ENCODE measurements at regions not wholly inside any gene's neighbourhood (a gene's known extent, or its start where the extent isn't known, plus 50 kb on each side); places are given as distances from the start of the nearest gene placed in this dataset.

DNA sequence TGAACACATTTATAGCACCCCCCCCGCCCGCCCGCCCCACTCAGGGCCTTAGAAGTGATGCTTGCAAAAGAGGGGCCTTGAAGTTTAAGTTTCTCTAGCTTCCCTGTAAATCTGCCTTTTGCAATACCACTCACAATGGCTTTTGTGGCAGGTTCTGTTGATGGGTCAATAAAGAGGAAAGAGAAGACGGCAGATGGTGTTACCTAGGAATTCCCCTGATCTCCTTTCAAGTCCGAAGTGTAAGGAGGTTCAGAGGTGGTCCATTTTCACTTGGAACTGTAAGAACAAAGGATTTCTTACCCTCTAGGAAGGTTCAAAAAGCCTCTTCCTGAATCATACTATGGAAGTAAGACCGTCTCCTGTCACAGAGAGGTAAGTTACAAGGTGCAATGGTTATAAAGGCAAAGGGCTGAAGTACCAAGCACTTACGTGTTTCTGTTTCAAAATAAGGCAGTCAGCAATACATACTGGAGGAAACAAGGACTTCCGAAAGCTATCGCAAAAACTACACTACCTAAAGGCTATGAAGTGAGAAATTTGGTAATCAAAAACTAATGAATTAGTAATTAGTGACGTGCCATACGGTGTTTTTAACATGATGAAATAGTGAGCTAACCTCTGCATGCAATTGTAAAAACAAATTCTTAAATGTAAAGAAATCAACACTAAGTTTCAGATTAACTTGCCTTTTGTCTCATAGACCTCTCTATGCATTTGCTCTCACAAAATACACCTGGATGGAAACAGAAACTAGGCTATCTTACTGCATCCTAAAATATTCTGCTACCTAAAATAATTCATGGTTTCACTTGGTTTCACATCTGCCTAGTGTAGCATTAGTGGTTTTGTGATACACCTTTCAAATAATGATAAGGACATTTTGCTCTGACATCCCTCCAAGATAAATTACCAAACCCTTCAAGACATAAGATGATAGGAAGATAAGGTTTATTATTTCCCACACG is 589.4 kb upstream of the FAM174A start:
- TF ChIP-seq, protein P1, sequence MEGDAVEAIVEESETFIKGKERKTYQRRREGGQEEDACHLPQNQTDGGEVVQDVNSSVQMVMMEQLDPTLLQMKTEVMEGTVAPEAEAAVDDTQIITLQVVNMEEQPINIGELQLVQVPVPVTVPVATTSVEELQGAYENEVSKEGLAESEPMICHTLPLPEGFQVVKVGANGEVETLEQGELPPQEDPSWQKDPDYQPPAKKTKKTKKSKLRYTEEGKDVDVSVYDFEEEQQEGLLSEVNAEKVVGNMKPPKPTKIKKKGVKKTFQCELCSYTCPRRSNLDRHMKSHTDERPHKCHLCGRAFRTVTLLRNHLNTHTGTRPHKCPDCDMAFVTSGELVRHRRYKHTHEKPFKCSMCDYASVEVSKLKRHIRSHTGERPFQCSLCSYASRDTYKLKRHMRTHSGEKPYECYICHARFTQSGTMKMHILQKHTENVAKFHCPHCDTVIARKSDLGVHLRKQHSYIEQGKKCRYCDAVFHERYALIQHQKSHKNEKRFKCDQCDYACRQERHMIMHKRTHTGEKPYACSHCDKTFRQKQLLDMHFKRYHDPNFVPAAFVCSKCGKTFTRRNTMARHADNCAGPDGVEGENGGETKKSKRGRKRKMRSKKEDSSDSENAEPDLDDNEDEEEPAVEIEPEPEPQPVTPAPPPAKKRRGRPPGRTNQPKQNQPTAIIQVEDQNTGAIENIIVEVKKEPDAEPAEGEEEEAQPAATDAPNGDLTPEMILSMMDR (IDR thresholded peaks at IDR 0.05; ENCODE audit: low read length), result no peak
- TF ChIP-seq EZH2phosphoT487 (IDR thresholded peaks at IDR 0.05; ENCODE audit: low read length) (no peak), EZH2 (optimal IDR thresholded peaks at IDR 0.05; ENCODE audit: low read depth, low read length) (no peak)

All from MM.1S (cell line).